NCI-H524 treated with DMSO at 0.1 percent for 48 hours (cell line): ENCODE measurements at regions not wholly inside any gene's neighbourhood (a gene's known extent, or its start where the extent isn't known, plus 50 kb on each side); places are given as distances from the start of the nearest gene placed in this dataset.
"Not testable (repeated sequence)": the region's sequence is repeated elsewhere in the genome, so short reads cannot be mapped to it uniquely, and the experiment has no call there.

ENCODE experiments used
- DNase-seq: peaks from one replicate; lab custom pipeline; 2025; lab: John Stamatoyannopoulos, UW

DNA sequence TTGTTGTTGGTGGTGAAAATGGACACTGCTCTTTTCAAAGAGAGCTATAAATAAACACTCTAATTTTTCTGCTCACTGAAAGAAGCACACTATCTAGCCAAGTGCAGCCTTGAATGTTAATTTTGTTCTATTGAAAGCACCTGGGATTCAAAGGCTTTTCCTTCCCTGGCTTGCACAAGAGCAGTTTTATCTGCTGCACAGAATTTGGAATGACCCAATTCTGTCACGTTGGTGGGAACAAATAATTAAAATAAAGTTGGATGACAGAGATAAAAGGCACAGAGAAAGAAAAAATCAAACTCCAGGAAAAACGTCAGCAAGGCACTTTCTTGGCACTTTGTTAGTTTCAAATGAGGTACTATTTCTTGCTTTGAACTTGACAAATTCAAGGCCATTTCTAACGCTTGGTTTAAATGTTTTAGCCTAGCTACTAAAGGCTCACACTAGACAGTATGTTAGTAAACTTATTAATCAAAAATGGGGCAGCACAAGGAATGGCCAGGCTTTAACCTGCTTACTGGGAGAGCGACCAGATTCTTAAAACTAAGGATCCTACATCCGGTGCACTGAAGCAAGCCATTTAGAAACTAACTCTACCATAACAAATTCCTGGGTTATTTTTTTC lies 145.5 kb upstream of the ARG1 start:
- no peak for DNase-seq

DNA sequence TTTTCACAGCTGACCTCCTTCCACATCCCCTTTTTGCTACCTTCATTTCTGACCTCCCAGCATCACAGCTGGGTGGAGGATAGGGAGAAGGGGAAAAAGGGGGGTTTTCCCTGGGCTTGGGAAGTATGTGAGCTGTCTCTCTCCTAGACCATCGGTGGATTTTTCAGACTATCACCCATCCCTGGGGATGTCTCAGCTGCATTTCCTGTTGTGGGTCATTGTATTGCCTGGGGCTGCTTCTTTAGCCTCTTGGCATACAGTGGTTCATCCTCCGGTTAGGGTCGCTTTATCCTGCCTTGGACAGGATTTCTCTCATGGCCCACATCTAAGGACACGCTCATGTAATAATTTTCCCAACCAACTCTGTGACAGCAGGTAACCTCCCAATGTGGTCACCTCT lies 142.5 kb upstream of the ARG1 start:
- DNase-seq = no peak

DNA sequence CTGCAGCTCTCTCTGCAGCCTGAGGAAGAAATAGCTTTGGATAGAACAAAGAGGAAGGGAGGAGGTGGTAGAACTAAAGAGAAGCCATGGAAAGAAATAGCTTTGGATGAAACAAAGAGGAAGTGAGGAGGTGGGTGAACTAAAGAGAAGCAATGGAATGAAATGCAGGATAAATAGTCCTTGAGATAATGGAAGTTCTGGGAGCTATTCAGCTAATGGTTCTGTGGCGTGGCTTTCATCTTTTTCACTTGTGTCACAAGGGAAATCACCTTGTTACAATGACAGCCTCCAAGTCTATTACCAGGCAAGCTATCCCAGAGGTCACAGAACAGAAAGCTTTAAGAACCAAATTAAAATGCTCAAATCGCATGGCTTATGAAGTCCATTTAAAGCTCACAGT lies 141.3 kb upstream of the ARG1 start:
- no peak for DNase-seq

DNA sequence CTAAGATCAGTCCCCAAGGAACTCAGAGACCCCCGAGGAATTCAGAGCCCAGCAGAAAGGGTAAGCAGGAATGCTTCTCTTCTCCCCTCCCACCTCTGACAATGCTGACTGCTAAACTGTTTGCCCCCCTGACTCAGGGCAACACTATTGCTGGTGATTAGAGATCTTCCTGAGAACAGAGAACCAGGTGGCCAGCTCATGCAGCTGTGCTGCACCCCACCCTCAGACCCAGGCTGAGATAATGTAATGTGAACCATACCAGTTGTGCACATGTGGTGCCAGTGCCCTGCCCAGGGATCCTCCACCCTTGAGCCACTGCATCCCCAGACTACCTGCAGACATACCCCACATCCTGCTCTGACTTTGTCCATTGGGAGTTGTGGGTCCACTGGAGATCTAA lies 139.1 kb upstream of the ARG1 start:
- no peak for DNase-seq

DNA sequence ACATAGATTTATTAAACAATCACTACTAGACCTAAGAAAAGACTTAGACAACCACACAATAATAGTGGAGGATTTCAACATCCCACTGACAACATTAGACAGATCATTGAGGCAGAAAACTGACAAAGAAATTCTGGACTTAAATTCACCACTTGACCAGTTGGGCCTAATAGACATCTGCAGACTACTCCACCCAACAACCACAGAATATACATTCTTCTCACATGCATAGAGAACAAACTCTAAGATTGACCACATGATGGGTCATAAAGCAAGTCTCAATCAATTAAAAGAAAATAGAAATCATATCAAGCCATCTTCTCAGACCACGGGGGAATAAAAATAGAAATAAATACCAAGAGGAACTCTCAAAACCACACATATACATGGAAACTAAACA lies 136.7 kb upstream of the ARG1 start:
- DNase-seq = no peak

DNA sequence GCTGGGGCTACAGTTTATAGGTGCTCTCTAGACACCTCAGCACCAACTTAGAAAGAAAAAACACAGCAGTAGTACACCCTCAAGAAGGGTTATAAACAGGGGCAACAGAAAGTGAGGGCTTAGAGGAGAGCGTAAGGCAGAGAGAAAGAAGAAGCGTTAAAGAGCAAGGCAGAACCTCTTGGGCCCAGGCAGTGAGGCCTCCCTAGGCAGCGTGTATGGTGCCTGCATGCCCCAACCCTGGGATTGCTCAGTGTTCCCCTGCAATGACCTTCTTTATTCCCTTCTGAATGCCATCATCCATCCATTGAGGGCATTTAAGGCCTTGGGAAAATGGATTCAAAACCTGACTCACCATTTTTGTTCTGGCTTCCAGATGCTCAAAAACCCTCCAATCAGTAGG lies 130.0 kb upstream of the ARG1 start:
- no peak for DNase-seq

DNA sequence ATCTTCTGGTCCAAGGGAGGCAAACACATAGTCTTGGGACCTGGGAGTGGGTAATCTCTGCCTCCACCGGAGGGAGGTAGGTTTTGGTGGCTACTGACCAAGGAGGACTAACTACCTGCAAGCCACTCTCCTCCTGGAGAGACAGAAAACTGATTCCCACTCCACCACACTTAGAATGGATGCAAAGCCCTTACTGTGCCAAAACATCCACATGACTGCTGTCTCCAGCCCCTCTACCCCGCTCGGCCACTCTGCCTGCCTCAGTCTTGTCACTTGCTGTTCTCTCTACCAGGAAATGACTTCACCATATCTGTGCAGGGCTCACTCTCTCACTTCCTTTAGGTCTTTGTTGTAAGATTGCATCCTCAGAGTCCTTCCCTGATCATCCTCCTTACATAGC lies 129.5 kb upstream of the ARG1 start:
- no peak for DNase-seq

DNA sequence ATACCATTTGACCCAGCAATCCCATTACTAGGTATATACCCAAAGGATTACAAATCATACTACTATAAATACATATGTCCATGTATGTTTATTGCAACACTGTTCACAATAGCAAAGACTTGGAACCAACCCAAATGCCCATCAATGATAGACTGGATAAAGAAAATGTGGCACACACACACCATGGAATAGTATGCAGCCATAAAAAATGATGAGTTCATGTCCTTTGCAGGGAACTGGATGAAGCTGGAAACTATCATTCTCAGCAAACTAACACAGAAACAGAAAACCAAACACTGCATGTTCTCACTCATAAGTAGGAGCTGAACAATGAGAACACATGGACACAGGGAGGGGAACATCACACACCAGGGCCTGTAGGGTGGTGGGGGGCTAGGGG lies 127.7 kb upstream of the ARG1 start:
- not testable (repeated sequence) for DNase-seq

DNA sequence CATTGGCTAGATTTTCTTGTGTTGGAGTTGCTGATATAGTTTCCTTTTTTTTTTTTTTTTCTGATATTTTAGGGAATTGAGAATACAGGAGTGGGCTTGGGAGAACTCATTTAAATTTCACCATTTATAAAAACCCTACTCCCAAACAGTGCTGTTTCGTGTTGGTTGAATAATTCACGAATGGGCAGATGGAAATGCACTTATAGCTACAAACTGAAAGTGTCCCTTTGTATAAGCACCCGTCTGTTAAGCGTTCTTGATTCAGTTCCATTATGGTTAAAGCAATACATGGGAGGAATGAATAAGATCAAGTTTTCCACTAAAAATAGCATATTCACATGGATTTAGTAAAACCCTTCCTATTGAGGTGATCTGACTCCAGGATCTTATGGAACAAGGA lies 122.2 kb upstream of the ARG1 start:
- no peak for DNase-seq

DNA sequence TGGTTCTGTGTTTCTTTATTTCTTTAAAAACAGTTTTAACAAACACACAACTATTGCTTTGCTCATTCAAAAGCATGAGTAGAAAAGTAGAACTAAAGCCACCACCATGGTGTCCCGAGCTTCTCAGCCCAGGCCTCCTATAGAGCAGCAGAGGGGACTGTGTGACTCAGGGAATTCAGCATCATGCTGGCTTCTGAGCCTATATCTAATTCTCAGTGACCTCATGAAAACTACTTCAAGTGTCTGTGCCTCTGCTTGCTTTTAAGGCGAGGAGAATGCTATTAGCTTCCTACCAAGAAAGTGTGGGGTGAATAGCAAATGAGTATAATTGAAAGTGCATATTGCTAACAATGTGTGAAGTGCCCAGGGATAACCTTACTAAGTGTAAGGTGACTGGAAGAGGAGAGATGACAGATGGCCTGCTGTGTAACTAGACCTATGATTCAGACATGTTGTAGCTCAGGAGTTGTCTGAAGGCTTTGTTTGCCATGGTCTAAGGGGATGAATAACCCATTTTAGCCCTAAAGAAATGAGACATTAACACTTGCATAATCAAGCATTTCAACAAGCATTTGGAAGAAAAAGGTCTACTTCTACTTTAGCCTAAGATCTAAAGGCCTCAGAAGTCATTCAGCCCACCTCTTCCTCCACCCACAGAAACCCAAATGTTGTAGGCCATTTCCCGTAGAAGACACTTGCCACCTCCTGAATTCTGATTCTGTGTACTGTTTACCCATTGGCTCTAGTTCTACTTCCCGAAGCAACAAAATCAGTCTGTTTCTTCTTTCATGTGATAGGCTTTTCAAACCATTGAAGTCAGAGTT lies 121.5 kb upstream of the ARG1 start:
- peak; percentile 97 for DNase-seq

DNA sequence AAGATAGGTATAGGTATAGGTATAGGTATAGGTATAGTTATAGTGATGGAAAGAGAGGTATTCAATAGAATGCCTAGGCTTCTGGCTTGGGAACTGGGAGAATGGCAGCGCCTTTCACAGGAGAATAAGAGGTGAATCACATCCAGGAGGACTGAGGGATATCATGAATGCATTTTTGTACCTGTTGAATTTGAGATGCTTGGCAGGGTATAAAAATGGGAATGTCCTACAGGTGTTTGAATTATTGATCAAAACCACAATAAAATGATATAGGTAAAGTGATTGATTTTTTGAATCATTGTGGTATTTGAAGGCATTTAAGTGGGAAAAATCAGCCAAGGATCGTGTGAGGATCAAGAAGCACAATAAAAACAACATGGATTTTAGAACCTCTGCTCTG lies 119.2 kb upstream of the ARG1 start:
- DNase-seq = no peak

DNA sequence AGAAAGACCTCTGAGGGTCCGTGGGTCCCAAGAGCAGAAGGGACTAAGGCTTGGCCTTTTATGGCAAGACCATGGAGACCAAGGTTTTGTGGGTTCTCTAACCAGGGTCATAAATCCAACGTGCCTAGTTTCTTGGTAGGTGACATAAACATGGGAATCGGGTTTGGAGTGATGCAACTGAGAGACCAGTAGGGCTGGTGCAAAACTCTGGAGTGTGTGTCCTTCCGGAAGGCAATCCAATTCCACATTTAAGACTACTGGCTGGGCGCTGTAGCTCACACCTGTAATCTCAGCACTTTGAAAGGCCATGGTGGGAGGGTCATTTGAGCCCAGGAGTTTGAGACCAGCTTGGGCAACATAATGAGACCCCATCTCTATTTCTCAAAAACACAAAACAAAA lies 116.5 kb upstream of the ARG1 start:
- no peak for DNase-seq

DNA sequence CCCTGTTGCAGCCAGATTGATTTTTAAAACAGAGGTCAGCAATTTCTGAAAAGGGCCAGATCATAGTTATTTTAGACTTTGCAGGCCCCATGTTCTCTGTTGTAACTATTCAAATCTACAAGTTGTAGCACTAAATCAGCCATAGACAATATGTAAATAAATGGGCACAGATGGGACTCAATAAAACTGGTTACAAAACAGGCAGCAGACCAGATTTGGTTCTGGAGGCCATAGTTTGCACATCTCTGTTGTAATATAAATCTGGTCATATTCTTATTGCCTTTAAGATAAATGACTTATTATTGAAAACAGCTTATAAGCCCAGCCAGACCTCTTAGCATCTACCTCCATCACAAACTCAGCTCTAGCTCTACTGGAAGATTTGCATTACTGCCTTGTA lies 114.0 kb upstream of the ARG1 start:
- no peak for DNase-seq

DNA sequence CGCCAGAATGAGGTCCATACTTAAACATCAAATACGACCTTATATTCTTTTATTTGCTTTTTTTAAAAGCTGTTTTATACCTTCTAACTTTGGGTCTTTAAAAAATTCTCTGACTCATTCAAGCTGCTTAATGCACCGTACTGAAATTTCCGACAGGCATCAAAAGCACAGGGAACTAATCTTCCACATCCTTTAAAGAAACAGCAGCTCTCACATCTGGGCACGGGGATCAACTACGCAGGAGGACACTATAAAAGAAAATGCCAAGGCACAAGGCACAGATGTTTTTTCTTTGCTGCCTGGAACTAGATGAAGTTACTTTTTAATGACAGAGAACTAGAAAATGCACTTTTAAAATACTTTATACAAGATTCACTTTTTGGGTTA lies 112.4 kb upstream of the ARG1 start:
- no peak for DNase-seq

DNA sequence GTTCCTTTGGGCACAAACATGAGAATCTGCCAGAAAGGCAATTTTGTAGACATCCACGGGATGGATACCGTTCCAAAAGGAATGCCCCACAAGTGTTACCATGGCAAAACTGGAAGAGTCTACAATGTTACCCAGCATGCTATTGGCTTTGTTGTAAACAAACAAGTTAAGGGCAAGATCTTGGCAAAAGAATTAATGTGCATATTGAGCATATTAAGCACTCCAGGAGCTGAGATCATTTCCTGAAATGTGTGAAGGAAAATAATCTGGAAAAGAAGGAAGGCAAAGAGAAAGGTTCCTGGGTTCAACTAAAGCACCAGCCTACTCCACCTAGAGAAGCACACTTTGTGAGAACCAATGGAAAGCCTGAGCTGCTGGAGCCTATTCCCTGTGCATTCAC lies 103.9 kb upstream of the ARG1 start:
- no peak for DNase-seq

DNA sequence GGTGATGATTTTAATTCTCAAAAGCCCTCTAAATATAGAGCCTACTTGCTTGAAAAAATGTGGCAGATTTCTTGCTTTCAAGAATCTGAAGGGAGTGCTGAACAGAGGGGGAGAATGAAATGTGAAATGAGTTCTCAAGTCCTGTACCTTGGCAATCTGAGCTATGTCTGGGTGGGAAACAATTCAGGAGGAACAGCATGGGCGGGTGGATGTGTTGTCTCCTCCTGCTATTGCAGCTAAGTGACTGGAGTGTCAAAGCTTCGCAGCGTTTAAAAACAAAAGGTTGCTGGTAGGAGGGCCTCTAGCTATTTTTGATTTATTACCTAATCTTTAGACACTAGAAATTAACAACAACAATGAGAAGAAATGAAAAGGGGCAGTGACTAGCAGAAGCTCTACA lies 102.5 kb upstream of the ARG1 start:
- no peak for DNase-seq

DNA sequence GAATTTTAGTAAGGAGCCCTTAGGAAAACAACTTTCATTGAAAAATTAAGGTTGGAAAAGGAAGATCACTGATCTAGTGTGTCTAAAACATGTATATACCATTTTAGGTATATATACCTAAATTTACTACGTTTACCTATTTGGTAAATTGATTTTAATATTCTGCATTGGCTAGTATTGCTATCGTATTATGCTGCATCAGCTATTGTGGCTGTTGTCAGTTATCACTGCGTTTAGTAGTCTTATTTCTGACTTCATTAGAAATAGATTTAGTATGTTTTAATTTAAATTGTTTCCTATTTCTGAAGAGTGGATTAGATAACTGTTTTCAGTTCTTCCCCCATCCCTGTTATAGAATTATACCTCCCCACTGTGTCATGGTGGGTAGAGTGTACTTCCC lies 101.7 kb upstream of the ARG1 start:
- no peak for DNase-seq

DNA sequence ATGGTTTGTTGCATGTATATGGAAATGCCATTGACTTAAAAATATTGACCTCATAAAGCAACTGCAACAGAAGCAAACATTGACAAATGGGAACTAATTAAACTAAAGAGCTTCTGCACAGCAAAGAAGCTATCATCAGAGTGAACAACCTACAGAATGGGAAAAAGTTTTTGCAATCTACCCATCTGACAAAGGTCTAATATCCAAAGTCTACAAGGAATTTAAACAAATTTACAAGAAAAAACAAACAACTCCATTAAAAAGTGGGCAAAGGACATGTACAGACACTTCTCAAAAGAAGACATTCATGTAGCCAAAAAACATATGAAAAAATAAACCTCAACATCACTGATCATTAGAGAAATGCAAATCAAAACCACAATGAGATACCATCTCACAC lies 99.7 kb upstream of the ARG1 start:
- not testable (repeated sequence) for DNase-seq

DNA sequence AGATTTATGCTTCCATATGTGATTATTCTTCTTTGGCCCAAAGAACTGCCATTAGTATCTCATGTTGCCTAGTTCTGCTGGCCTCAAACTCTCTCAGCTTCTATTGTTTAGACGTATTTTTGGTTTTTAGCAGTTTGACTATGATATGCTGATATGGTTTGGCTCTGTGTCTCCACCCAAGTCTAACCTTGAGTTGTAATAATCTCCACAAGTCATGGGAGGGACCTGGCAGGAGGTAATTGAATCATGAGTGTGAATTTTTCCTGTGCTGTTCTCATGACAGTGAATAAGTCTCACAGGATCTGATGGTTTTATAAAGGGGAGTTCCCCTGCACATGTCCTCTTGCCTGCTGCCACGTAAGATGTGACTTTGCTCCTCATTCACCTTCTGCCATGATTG lies 96.7 kb upstream of the ARG1 start:
- DNase-seq = no peak

DNA sequence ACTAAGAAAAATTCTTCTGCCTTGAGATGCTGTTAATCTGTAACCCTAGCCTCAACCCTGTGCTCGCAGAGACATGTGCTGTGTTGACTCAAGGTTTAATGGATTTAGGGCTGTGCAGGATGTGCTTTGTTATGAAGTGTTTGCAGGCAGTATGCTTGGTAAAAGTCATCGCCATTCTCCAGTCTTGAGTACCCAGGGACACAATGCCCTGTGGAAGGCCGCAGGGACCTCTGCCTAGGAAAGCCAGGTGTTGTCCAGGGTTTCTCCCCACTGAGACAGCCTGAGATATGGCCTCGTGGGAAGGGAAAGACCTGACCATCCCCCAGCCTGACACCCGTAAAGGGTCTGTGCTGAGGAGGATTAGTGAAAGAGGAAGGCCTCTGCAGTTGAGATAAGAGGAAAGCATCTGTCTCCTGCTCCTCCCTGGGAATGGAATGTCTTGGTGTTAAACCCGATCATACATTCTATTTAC lies 94.2 kb upstream of the ARG1 start:
- peak; percentile 84 for DNase-seq

DNA sequence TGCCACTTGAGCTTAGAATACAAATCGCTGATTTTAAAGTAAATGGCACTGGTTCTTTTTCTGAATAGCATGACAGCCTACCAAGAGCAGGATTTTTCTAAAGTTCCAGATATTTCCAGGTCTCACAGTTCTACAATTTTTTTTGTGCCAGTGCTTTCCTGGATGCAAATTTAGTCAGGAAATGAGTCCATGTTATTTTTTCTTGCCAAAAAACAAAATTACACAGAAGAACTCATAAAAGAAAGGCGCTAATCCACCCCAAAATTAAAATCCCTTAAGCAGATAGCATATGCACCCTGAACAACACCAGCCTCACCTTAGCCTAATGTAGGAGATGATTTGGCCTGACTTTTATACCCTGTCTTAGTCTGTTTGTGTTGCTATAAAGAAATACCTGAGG lies 86.4 kb upstream of the ARG1 start:
- no peak for DNase-seq

DNA sequence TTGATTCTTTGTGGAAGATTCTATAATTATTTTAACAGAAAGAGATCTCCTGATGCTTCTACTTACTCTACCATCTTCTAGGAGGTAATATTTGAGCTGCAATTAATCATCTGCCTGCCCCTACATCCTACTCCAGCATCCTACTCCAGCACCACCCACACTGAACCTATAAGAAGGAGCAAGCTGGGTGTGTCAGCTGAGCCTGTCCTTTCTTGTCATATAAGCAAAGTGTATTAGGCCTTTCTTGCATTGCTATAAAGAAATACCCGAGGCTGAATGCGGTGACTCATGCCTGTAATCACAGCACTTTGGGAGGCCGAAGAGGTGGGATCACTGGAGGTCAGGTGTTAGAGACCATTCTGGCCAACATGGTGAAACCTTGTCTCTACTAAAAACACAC lies 84.2 kb upstream of the ARG1 start:
- DNase-seq = no peak

DNA sequence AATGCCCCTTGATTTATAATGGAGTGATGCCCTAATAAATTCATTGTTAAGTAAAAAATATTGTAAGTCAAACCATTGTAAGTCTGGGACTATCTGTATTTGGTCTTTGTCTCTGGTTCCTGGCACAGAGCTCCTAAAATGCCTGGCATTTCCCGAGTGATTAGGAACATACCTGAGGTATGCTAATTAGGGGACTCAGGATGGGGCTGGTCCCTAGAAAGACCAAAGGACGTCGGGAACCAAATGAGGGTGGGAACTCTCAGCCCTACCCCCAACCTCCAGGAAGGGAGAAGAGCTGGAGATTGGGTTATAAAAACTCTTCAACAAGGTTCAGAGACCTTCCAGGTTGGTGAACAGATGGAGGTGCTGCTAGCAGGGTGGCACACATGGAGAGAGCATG lies 82.6 kb upstream of the ARG1 start:
- no peak for DNase-seq
